ENCODE measurements at regions not wholly inside any gene's neighbourhood (a gene's known extent, or its start where the extent isn't known, plus 50 kb on each side); places are given as distances from the start of the nearest gene placed in this dataset.

DNA sequence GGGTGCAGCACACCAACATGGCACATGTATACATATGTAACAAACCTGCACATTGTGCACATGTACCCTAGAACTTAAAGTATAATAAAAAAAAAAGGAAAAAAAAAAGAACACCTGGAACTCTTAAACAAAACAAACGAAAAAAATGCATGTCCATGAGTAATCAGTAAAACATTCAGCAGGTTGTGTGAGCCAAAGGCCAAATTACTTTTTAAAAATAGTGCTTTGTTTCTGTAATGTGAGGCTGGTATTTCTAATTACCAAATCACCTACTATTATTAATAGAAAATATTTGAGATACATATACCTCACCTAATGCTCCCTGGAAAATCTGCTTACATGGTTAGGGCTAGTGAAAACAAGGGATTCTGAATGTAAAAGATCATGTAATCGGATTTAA is 294.4 kb upstream of the NR5A2 start:
- DNase-seq (ENCODE audit: low read depth), result no peak
- TF ChIP-seq, protein P1, sequence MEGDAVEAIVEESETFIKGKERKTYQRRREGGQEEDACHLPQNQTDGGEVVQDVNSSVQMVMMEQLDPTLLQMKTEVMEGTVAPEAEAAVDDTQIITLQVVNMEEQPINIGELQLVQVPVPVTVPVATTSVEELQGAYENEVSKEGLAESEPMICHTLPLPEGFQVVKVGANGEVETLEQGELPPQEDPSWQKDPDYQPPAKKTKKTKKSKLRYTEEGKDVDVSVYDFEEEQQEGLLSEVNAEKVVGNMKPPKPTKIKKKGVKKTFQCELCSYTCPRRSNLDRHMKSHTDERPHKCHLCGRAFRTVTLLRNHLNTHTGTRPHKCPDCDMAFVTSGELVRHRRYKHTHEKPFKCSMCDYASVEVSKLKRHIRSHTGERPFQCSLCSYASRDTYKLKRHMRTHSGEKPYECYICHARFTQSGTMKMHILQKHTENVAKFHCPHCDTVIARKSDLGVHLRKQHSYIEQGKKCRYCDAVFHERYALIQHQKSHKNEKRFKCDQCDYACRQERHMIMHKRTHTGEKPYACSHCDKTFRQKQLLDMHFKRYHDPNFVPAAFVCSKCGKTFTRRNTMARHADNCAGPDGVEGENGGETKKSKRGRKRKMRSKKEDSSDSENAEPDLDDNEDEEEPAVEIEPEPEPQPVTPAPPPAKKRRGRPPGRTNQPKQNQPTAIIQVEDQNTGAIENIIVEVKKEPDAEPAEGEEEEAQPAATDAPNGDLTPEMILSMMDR (conservative IDR thresholded peaks at IDR 0.05; ENCODE audit: low read depth, low read length), result no peak
- H3K4me3 ChIP-seq (ENCODE audit: low read depth, low read length), result no peak overlapping the region

DNA sequence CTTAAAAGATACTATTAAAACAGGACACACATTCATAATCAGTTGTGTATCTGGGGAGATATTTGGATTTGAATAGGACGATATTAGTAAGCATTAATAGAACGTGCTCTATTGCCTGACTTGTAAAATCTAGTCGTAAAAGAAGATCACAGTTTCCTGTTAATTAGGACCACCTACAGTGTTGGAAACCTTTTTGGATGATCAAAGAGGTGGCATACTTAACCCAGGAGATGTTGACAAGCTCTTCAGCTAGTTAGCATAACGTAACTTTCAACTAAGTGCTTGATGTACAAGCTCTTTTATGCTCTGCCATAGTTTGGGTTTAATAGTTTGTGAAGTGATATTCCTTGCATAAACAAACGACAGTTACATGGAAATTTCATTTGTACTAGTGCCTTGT is 293.3 kb upstream of the NR5A2 start:
- no peak for DNase-seq (ENCODE audit: low read depth)
- no peak overlapping the region for H3K4me3 ChIP-seq (ENCODE audit: low read depth, low read length)
- TF ChIP-seq, protein P1 (conservative IDR thresholded peaks at IDR 0.05; ENCODE audit: low read depth, low read length), result no peak

DNA sequence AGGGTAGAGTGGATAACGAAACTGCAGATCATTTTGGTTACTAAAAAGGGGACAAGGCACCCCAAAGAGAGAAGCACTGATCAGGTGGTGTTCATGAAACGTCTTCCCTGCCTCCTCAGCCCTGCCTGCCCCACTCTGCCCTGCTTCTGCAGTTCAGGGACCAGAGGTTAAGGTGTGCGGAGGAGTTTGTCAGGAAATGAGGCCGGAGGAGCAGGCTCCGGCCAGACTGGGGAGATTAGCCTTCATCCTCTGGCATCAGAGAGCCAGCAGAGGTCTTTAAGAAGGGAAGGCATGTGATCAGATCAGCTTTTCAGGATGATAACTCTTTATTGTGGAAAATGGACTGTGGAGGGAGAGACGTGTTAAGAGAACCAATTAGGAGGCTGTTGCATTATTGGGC is 291.9 kb upstream of the NR5A2 start:
- no peak overlapping the region for H3K4me3 ChIP-seq (ENCODE audit: low read depth, low read length)
- TF ChIP-seq, protein P1 (conservative IDR thresholded peaks at IDR 0.05; ENCODE audit: low read depth, low read length), result no peak
- no peak for DNase-seq (ENCODE audit: low read depth)

DNA sequence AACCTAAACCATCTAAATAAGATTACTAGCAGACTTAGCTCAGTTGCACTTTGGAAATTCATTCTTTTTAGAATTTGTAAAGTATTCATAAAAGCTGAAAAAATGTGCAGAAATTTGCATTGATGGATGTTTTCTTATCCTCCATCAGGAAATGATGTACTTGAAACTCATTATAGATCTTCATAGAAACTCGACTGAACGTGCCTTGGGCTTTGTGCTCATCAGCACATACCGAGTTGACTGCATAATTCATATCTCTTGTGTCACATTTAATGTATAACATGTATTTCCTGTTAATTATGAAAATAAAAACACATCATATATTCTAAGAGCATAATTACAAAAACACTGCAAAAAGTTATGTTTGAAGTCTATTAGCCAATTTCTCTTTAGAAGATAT is 290.9 kb upstream of the NR5A2 start:
- no peak for DNase-seq (ENCODE audit: low read depth)
- TF ChIP-seq, protein P1 (conservative IDR thresholded peaks at IDR 0.05; ENCODE audit: low read depth, low read length), result no peak
- no peak overlapping the region for H3K4me3 ChIP-seq (ENCODE audit: low read depth, low read length)

DNA sequence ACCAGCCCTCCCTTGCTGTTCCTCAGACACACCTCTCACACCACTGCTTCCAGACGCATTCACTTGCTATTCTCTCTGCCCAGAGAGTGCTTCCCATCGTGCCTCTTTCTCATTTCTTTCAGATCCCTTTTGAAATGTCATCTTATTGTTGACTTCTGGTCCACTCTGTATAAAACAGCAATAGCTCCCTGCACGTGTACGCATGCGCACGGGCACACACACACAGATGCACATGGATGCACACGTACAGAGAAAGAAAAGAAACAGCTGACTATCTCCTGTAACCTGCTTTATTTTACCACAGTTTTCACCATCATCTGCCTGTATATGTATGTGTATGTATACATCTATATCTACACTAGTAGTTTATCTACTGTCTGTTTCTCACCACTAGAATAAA is 285.9 kb upstream of the NR5A2 start:
- TF ChIP-seq, protein P1 (conservative IDR thresholded peaks at IDR 0.05; ENCODE audit: low read depth, low read length), result no peak
- H3K4me3 ChIP-seq (ENCODE audit: low read depth, low read length), result no peak overlapping the region
- DNase-seq (ENCODE audit: low read depth), result no peak

DNA sequence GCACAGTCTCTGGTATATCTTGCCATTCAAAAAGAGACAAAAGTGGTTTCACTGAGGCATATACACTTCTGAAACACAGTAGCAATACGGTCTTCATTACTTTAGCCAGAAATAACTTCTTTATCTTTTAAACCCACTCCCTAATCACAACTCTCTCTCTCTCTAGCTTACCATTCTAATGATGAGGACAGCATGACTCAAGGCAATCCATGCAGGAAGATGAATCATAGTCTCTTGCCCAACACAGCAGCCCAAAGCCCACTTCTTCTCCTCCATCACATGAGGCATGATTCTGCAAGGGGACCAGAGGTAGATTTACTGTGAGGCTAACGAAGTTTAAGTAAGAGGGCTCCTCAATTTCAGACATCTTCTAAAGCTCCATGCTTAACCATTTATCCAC is 285.0 kb upstream of the NR5A2 start:
- DNase-seq (ENCODE audit: low read depth), result peak; percentile 62
- TF ChIP-seq, protein P1 (conservative IDR thresholded peaks at IDR 0.05; ENCODE audit: low read depth, low read length), result no peak
- no peak overlapping the region for H3K4me3 ChIP-seq (ENCODE audit: low read depth, low read length)

DNA sequence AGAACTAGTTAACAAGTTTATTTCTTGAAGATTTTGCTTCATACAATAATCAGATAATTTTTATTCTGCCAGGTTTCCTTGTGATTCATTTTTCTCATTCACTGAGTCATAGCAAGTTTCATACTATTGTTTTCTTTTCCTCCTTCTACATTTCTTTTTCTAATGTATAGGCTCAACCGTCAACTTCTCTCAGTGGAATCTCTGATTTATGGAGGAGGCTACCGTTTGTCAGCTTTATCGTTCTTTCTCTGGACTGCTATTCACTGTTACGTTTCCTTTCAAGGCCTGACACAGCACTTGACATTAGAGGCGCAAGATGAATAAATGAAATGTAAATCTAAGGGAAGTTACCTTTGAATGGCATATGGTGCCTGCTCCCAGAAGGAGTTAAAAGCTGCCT is 284.3 kb upstream of the NR5A2 start:
- H3K4me3 ChIP-seq (ENCODE audit: low read depth, low read length), result no peak overlapping the region
- DNase-seq (ENCODE audit: low read depth), result no peak
- TF ChIP-seq, protein P1 (conservative IDR thresholded peaks at IDR 0.05; ENCODE audit: low read depth, low read length), result no peak

All from epithelial cell of proximal tubule (primary cell).